Osteocyte (in vitro differentiated cells): ENCODE measurements at regions not wholly inside any gene's neighbourhood (a gene's known extent, or its start where the extent isn't known, plus 50 kb on each side); places are given as distances from the start of the nearest gene placed in this dataset.

Experiments used
- DNase-seq: peaks from one replicate; pipeline ENCODE4 v3.0.0; 2021; ENCODE audit warnings: mixed read lengths; ENCODE audit not compliant: unreplicated experiment; ENCODE audit errors: extremely low spot score
- H3K27ac Mint-ChIP-seq: one replicate; pipeline ENCODE4 v1.8.0; 2021; ENCODE audit warnings: mild to moderate bottlenecking, mixed read lengths; ENCODE audit not compliant: unreplicated experiment
- H3K27me3 Mint-ChIP-seq: one replicate; pipeline ENCODE4 v1.8.0; 2021; ENCODE audit warnings: mixed read lengths; ENCODE audit not compliant: unreplicated experiment
- H3K36me3 Mint-ChIP-seq: one replicate; pipeline ENCODE4 v1.8.0; 2021; ENCODE audit warnings: mixed read lengths; ENCODE audit not compliant: unreplicated experiment
- H3K4me1 Mint-ChIP-seq: one replicate; pipeline ENCODE4 v1.8.0; 2021; ENCODE audit warnings: mixed read lengths; ENCODE audit not compliant: unreplicated experiment
- H3K4me3 Mint-ChIP-seq: one replicate; pipeline ENCODE4 v1.8.0; 2021; ENCODE audit warnings: mild to moderate bottlenecking, moderate library complexity, mixed read lengths; ENCODE audit not compliant: unreplicated experiment
- H3K9me3 Mint-ChIP-seq: one replicate; pipeline ENCODE4 v1.8.0; 2021; ENCODE audit warnings: mixed read lengths; ENCODE audit not compliant: unreplicated experiment
- TF ChIP-seq, protein P1 (sequence below): fragments of 200-600 bp; sonication (generic); IDR thresholded peaks from 2 replicates; pipeline ENCODE4 v1.5.0; 2021; ENCODE audit warnings: antibody characterized with exemption, mild to moderate bottlenecking, moderate library complexity

DNA sequence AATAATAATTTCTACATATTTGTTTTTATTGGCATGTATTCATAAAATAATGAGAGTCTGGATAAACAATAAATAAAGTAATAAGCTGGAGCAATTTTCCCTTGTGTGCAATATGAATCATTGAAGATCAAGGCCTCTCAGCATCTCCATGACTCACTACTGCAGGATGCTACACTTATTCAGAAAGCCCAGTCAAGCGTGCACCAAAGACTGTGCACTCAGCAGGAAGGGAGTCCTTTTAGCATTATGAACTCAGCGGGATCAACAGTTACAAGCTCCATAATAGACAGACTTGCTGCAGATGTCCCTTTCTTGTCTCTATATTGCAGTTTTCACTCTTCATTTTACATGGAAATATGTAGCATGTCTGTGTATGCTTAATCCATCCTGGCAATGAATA is 485.3 kb downstream of the CDH9 start:
- no peak overlapping the region for H3K27ac Mint-ChIP-seq

DNA sequence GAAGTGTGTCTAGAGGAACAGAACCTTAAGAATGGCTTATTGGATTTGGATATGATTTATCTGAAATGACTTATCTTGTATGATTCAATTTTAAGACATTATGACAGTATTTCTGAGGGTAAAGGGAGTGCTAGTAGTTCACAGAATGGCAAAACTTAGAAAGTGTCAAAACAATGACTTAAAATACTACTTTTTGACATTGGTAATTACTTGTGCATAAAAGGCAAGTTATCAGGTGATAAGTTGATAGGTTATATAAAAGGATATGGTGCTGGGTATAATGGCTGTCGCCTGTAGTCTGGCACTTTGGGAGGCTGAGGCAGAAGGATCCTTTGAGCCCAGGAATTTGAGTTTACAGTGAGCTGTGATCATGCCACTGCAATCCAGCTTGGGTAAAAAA is 494.4 kb downstream of the CDH9 start:
- TF ChIP-seq, protein P1, sequence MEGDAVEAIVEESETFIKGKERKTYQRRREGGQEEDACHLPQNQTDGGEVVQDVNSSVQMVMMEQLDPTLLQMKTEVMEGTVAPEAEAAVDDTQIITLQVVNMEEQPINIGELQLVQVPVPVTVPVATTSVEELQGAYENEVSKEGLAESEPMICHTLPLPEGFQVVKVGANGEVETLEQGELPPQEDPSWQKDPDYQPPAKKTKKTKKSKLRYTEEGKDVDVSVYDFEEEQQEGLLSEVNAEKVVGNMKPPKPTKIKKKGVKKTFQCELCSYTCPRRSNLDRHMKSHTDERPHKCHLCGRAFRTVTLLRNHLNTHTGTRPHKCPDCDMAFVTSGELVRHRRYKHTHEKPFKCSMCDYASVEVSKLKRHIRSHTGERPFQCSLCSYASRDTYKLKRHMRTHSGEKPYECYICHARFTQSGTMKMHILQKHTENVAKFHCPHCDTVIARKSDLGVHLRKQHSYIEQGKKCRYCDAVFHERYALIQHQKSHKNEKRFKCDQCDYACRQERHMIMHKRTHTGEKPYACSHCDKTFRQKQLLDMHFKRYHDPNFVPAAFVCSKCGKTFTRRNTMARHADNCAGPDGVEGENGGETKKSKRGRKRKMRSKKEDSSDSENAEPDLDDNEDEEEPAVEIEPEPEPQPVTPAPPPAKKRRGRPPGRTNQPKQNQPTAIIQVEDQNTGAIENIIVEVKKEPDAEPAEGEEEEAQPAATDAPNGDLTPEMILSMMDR = no peak
- Mint-ChIP-seq H3K27ac (no peak overlapping the region), H3K4me1 (no peaks in the 10 kb centered on the region), H3K9me3 (peaks cover 31% of the 10 kb centered on the region), H3K27me3 (no peaks in the 10 kb centered on the region), H3K4me3 (no peak overlapping the region), H3K36me3 (no peaks in the 10 kb centered on the region)
- no peak for DNase-seq

More for the DNA sequence above, 485.3 kb downstream of the CDH9 start:
- peaks cover 14% of the 10 kb centered on the region for H3K9me3 Mint-ChIP-seq
- H3K27me3 Mint-ChIP-seq = no peaks in the 10 kb centered on the region
- TF ChIP-seq, protein P1 = no peak
- H3K4me3 Mint-ChIP-seq = no peak overlapping the region
- H3K4me1 Mint-ChIP-seq = no peaks in the 10 kb centered on the region
- H3K36me3 Mint-ChIP-seq = no peaks in the 10 kb centered on the region
- DNase-seq = no peak

DNA sequence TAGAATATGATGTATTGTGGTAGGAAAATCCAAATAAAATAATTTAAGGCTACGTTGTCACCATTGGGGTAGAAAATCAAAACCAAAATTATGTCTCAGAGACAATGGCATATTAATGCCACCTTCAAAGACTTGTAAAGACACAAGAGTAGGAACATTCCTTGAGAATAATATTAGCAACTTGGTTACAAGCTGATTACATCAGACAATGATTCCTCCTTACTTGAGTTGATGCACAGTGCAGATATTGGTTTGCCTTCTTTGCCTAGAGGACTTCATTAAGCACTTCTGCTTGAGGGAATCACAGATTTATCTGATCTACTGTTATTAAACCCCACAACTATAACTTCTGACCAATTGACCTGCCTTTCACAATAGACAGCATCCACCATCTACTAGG is 500.2 kb downstream of the CDH9 start:
- H3K27me3 Mint-ChIP-seq = no peaks in the 10 kb centered on the region
- no peak overlapping the region for H3K27ac Mint-ChIP-seq
- peaks cover 23% of the 10 kb centered on the region for H3K9me3 Mint-ChIP-seq
- TF ChIP-seq, protein P1 = no peak
- no peak for DNase-seq
- H3K36me3 Mint-ChIP-seq = no peaks in the 10 kb centered on the region
- H3K4me1 Mint-ChIP-seq = no peaks in the 10 kb centered on the region
- no peak overlapping the region for H3K4me3 Mint-ChIP-seq

DNA sequence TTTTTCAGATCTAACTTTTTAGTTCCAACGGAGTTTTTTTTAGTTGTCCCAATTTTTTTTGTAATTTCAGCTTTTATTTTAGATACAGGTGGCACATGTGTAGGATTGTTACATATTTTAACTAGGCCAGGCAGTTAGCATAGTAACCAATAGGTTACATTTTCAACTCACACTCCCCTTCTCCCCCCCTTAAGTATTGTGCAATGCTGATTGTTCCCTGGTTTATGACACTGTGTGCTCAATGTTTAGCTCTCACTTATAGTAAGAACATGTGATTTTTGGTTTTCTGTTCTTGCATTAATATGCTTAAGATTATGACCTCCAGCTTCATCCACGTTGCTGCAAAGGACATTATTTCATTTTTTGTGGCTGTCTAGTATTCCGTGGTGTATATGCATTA is 503.2 kb downstream of the CDH9 start:
- DNase-seq = no peak
- no peak overlapping the region for H3K4me3 Mint-ChIP-seq
- peaks cover 21% of the 10 kb centered on the region for H3K9me3 Mint-ChIP-seq
- TF ChIP-seq, protein P1 = no peak
- H3K36me3 Mint-ChIP-seq = no peaks in the 10 kb centered on the region
- no peaks in the 10 kb centered on the region for H3K4me1 Mint-ChIP-seq
- no peaks in the 10 kb centered on the region for H3K27me3 Mint-ChIP-seq
- H3K27ac Mint-ChIP-seq = no peak overlapping the region

DNA sequence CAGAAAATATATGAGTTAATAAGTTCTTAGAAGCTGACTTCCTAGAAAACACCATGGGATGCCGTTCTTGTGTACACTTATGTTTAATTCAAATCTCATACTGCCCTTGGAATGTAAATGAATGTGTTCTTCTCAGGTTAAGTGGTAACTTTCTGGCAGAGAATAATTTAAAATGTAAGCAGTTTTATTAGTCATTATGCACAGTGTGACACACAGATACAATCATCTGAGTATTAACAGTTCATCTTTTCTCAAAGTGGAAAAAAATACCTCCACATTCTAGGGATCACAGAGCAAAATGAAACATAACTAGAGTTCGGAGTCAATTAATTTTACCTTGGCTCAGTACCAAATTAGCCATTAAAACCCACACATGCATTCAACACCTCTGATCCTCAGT is 508.1 kb downstream of the CDH9 start:
- no peak for DNase-seq
- H3K27me3 Mint-ChIP-seq = no peaks in the 10 kb centered on the region
- peaks cover 12% of the 10 kb centered on the region for H3K9me3 Mint-ChIP-seq
- H3K36me3 Mint-ChIP-seq = no peaks in the 10 kb centered on the region
- no peaks in the 10 kb centered on the region for H3K4me1 Mint-ChIP-seq
- no peak overlapping the region for H3K27ac Mint-ChIP-seq
- TF ChIP-seq, protein P1 = no peak
- H3K4me3 Mint-ChIP-seq = no peak overlapping the region
